ENCODE measurements at regions not wholly inside any gene's neighbourhood (a gene's known extent, or its start where the extent isn't known, plus 50 kb on each side); places are given as distances from the start of the nearest gene placed in this dataset.

GRCh38 chr6:163844761-163845160 lies 430.2 kb downstream of the QKI start:
- no peaks in the 10 kb centered on the region for H3K4me1 ChIP-seq (ENCODE audit: control insufficient read depth in 1 of 2, insufficient read depth in 2 of 2, low read length in 2 of 2)
- no peaks in the 10 kb centered on the region for H3K9me2 ChIP-seq (ENCODE audit: insufficient read depth)
- peaks cover 0 to 6% of the 10 kb centered on the region in 2 experiments; a peak in 1 of 4 replicates for H3K9me3 ChIP-seq (ENCODE audit: control insufficient read depth in 1 of 2, insufficient read depth in 1 of 2, low read depth in 1 of 2, low read length in 2 of 2)
- ATAC-seq (no peak), DNase-seq (ENCODE audit: low read depth, low spot score) (no peak)
- H3K27ac ChIP-seq (ENCODE audit: low read depth, low read length): no peak overlapping the region
- ChIA-PET POLR2A (no interaction called here), RAD21 (ENCODE audit: low non-redundant PET in 1 of 2, low total read pairs in 2 of 2, uncharacterized antibody in 2 of 2, unreplicated experiment in 2 of 2) (no interaction called here), CTCF (no interaction called here)
- intact Hi-C loops (cut with micrococcal nuclease): no loop called here
- no TSS peak for BruUV-seq (replicated peaks)
- no peak overlapping the region for H2AFZ ChIP-seq (ENCODE audit: low read depth, low read length, poor library complexity, severe bottlenecking)
- H3K36me3 ChIP-seq (ENCODE audit: control insufficient read depth in 1 of 2, insufficient read depth in 2 of 2, low read length in 2 of 2): no peaks in the 10 kb centered on the region
- no peaks in the 10 kb centered on the region for H4K20me1 ChIP-seq (ENCODE audit: insufficient read depth)
- no peak for TF ChIP-seq EZH2phosphoT487 (IDR thresholded peaks at IDR 0.05; ENCODE audit: borderline replicate concordance)
- no peak for TF ChIP-seq SRF (IDR thresholded peaks at IDR 0.05; ENCODE audit: low read depth)
- TF ChIP-seq POLR2AphosphoS5 (IDR thresholded peaks at IDR 0.05; ENCODE audit: low read depth, low read length): no peak
- TF ChIP-seq MAX (IDR thresholded peaks at IDR 0.05): no peak
- TF ChIP-seq EZH2 (IDR thresholded peaks at IDR 0.05): no peak
- TF ChIP-seq EGR1 (IDR thresholded peaks at IDR 0.05; ENCODE audit: low read depth): no peak
- no peak for TF ChIP-seq ZFX (IDR thresholded peaks at IDR 0.05)
- no peak for TF ChIP-seq CBX3 (IDR thresholded peaks at IDR 0.05; ENCODE audit: low read depth)
- TF ChIP-seq SP1 (IDR thresholded peaks at IDR 0.05; ENCODE audit: low read depth): no peak
- no peak for TF ChIP-seq YY1 (IDR thresholded peaks at IDR 0.05; ENCODE audit: extremely low read depth, insufficient replicate concordance, low read depth, low read length)
- no peak for TF ChIP-seq ELF1 (IDR thresholded peaks at IDR 0.05; ENCODE audit: borderline replicate concordance, low read depth)
- H3K27me3 ChIP-seq (ENCODE audit: insufficient read depth, low read length): no peaks in the 10 kb centered on the region
- no peak overlapping the region for H3K4me2 ChIP-seq (ENCODE audit: low read length)
- H3K4me3 ChIP-seq (replicated peaks in 1 of 2; ENCODE audit: low read depth in 1 of 2, low read length in 2 of 2): no peak overlapping the region
- H3K79me2 ChIP-seq (ENCODE audit: insufficient read depth, low read length): no peaks in the 10 kb centered on the region
- no peak overlapping the region for H3K9ac ChIP-seq (ENCODE audit: low read length)

- no TSS peak for BruUV-seq (replicated peaks)
- no peak for DNase-seq (ENCODE audit: low read depth, low spot score)
- Histone ChIP-seq H4K20me1 (ENCODE audit: insufficient read depth) (no peaks in the 10 kb centered on the region), H3K27ac (ENCODE audit: low read depth, low read length) (no peak overlapping the region), H3K79me2 (ENCODE audit: insufficient read depth, low read length) (no peaks in the 10 kb centered on the region), H3K27me3 (ENCODE audit: insufficient read depth, low read length) (no peaks in the 10 kb centered on the region), H3K9ac (ENCODE audit: low read length) (no peak overlapping the region), H2AFZ (ENCODE audit: low read depth, low read length, poor library complexity, severe bottlenecking) (no peak overlapping the region), H3K4me1 (ENCODE audit: control insufficient read depth in 1 of 2, insufficient read depth in 2 of 2, low read length in 2 of 2) (no peaks in the 10 kb centered on the region), H3K36me3 (ENCODE audit: control insufficient read depth in 1 of 2, insufficient read depth in 2 of 2, low read length in 2 of 2) (no peaks in the 10 kb centered on the region), H3K9me2 (ENCODE audit: insufficient read depth) (no peaks in the 10 kb centered on the region), H3K4me3 (replicated peaks in 1 of 2; ENCODE audit: low read depth in 1 of 2, low read length in 2 of 2) (no peak overlapping the region), H3K9me3 (ENCODE audit: control insufficient read depth in 1 of 2, insufficient read depth in 1 of 2, low read depth in 1 of 2, low read length in 2 of 2) (peaks cover 0 to 6% of the 10 kb centered on the region in 2 experiments; a peak in 1 of 4 replicates), H3K4me2 (ENCODE audit: low read length) (no peak overlapping the region)
- intact Hi-C loops (cut with micrococcal nuclease): no loop called here
- ATAC-seq: no peak
- ChIA-PET POLR2A (no interaction called here), RAD21 (ENCODE audit: low non-redundant PET in 1 of 2, low total read pairs in 2 of 2, uncharacterized antibody in 2 of 2, unreplicated experiment in 2 of 2) (no interaction called here), CTCF (no interaction called here)
- TF ChIP-seq TCF7L2 (IDR thresholded peaks at IDR 0.05; ENCODE audit: borderline replicate concordance, extremely low read depth, insufficient read depth, insufficient read length): no peak
These were observed 429.8 kb downstream of the QKI start for GRCh38 chr6:163844357-163844756.
